ENCODE measurements at regions not wholly inside any gene's neighbourhood (a gene's known extent, or its start where the extent isn't known, plus 50 kb on each side); places are given as distances from the start of the nearest gene placed in this dataset.
"Not testable (repeated sequence)": the region's sequence is repeated elsewhere in the genome, so short reads cannot be mapped to it uniquely, and the experiment has no call there.

GRCh38 chr4:86508436-86508835 lies 85.7 kb upstream of the PTPN13 start:
- Histone ChIP-seq H3K4me1 (ENCODE audit: control insufficient read depth in 2 of 3, insufficient read depth in 2 of 3, low read depth in 1 of 3, low read length in 3 of 3) (peaks cover 0 to 6% (median 4%) of the 10 kb centered on the region in 3 donors), H3K36me3 (ENCODE audit: control insufficient read depth in 2 of 3, insufficient read depth in 3 of 3, low read length in 3 of 3) (no peaks in the 10 kb centered on the region), H3K9me3 (ENCODE audit: control insufficient read depth in 2 of 3, insufficient read depth in 1 of 3, low read length in 3 of 3) (no peaks in the 10 kb centered on the region), H3K27ac (ENCODE audit: low read depth in 2 of 2, low read length in 2 of 2) (peak overlapping the region in 1 of 2 donors; percentile 24), H3K4me3 (ENCODE audit: low read length in 3 of 3) (peak overlapping the region in 2 of 3 donors; percentile 27 to 36), H3K9ac (ENCODE audit: low read length in 3 of 3) (peak overlapping the region in 1 of 3 donors; percentile 20), H3K27me3 (ENCODE audit: control insufficient read depth, insufficient read depth, low read length) (no peaks in the 10 kb centered on the region)
- DNase-seq, result no peak
- no peak for TF ChIP-seq CTCF (IDR thresholded peaks at IDR 0.05; ENCODE audit: borderline replicate concordance, extremely low read depth, insufficient read depth)
- no peak for FAIRE-seq
- intact Hi-C loops (cut with DNase I), result no loop called here

GRCh38 chr4:86511590-86511989 lies 82.5 kb upstream of the PTPN13 start:
- intact Hi-C loops (cut with DNase I), result no loop called here
- Histone ChIP-seq H3K27ac (ENCODE audit: low read depth in 2 of 2, low read length in 2 of 2) (no peak overlapping the region), H3K9me3 (ENCODE audit: control insufficient read depth in 2 of 3, insufficient read depth in 1 of 3, low read length in 3 of 3) (no peaks in the 10 kb centered on the region), H3K4me3 (ENCODE audit: low read length in 3 of 3) (no peak overlapping the region), H3K36me3 (ENCODE audit: control insufficient read depth in 2 of 3, insufficient read depth in 3 of 3, low read length in 3 of 3) (no peaks in the 10 kb centered on the region), H3K9ac (ENCODE audit: low read length in 3 of 3) (no peak overlapping the region), H3K27me3 (ENCODE audit: control insufficient read depth, insufficient read depth, low read length) (no peaks in the 10 kb centered on the region), H3K4me1 (ENCODE audit: control insufficient read depth in 2 of 3, insufficient read depth in 2 of 3, low read depth in 1 of 3, low read length in 3 of 3) (peaks cover 0 to 4% (median 0%) of the 10 kb centered on the region in 3 donors)
- FAIRE-seq (no peak), DNase-seq (no peak)
- no peak for TF ChIP-seq CTCF (IDR thresholded peaks at IDR 0.05; ENCODE audit: borderline replicate concordance, extremely low read depth, insufficient read depth)

GRCh38 chr4:86512631-86513030 lies 81.5 kb upstream of the PTPN13 start:
- H3K9ac ChIP-seq (ENCODE audit: low read length in 3 of 3), result no peak overlapping the region
- no peaks in the 10 kb centered on the region for H3K36me3 ChIP-seq (ENCODE audit: control insufficient read depth in 2 of 3, insufficient read depth in 3 of 3, low read length in 3 of 3)
- DNase-seq (no peak), FAIRE-seq (no peak)
- peaks cover 0 to 4% (median 0%) of the 10 kb centered on the region in 3 donors for H3K4me1 ChIP-seq (ENCODE audit: control insufficient read depth in 2 of 3, insufficient read depth in 2 of 3, low read depth in 1 of 3, low read length in 3 of 3)
- TF ChIP-seq CTCF (IDR thresholded peaks at IDR 0.05; ENCODE audit: borderline replicate concordance, extremely low read depth, insufficient read depth), result no peak
- intact Hi-C loops (cut with DNase I), result no loop called here
- H3K4me3 ChIP-seq (ENCODE audit: low read length in 3 of 3), result no peak overlapping the region
- H3K27ac ChIP-seq (ENCODE audit: low read depth in 2 of 2, low read length in 2 of 2), result no peak overlapping the region
- H3K9me3 ChIP-seq (ENCODE audit: control insufficient read depth in 2 of 3, insufficient read depth in 1 of 3, low read length in 3 of 3), result no peaks in the 10 kb centered on the region
- no peaks in the 10 kb centered on the region for H3K27me3 ChIP-seq (ENCODE audit: control insufficient read depth, insufficient read depth, low read length)

- H3K4me1 ChIP-seq (ENCODE audit: control insufficient read depth in 2 of 3, insufficient read depth in 2 of 3, low read depth in 1 of 3, low read length in 3 of 3); intact Hi-C loops (cut with DNase I); FAIRE-seq; H3K36me3 ChIP-seq (ENCODE audit: control insufficient read depth in 2 of 3, insufficient read depth in 3 of 3, low read length in 3 of 3); H3K27ac ChIP-seq (ENCODE audit: low read depth in 2 of 2, low read length in 2 of 2); H3K27me3 ChIP-seq (ENCODE audit: control insufficient read depth, insufficient read depth, low read length); H3K9ac ChIP-seq (ENCODE audit: low read length in 3 of 3); H3K4me3 ChIP-seq (ENCODE audit: low read length in 3 of 3); H3K9me3 ChIP-seq (ENCODE audit: control insufficient read depth in 2 of 3, insufficient read depth in 1 of 3, low read length in 3 of 3); DNase-seq: not testable (repeated sequence)
These were observed 78.2 kb upstream of the PTPN13 start for GRCh38 chr4:86515963-86516362.
